MM.1S (cell line): ENCODE measurements at regions not wholly inside any gene's neighbourhood (a gene's known extent, or its start where the extent isn't known, plus 50 kb on each side); places are given as distances from the start of the nearest gene placed in this dataset.

Experiments
- CTCF ChIP-seq: fragments of 300-600 bp; sonication (generic); IDR thresholded peaks from 2 replicates; pipeline ENCODE4 v1.5.1; 2016; ENCODE audit warnings: antibody characterized with exemption, low read length, mixed read lengths
- EZH2 ChIP-seq: fragments of 300-600 bp; sonication (generic); optimal IDR thresholded peaks from 2 replicates; pipeline ENCODE3; 2017; ENCODE audit warnings: low read depth, mild to moderate bottlenecking, antibody characterized with exemption, low read length, mixed read lengths

GRCh38 chr12:18207266-18207665 lies 54.1 kb upstream of the PIK3C2G start:
- TF ChIP-seq CTCF (no peak), EZH2 (no peak)
